Caco-2 (cell line): ENCODE measurements at regions not wholly inside any gene's neighbourhood (a gene's known extent, or its start where the extent isn't known, plus 50 kb on each side); places are given as distances from the start of the nearest gene placed in this dataset.

Source experiments
- BruUV-seq: library from RNA; stranded (reverse); fragments of 400-500 nt; replicated peaks from 2 replicates; lab custom pipeline; 2021; lab: Mats Ljungman, UMichigan
- CTCF ChIA-PET: fragments of 300-600 bp; sonication (Branson Sonifier 250); formaldehyde crosslinking; loops from one replicate; lab custom pipeline; 2022; ENCODE audit warnings: antibody characterized with exemption; lab: Charles Lee
- POLR2A ChIA-PET: fragments of 300-600 bp; sonication (Branson Sonifier 250); formaldehyde crosslinking; loops from one replicate; lab custom pipeline; 2022; ENCODE audit warnings: antibody characterized with exemption; lab: Charles Lee
- DNase-seq, 2 experiments: peaks; one replicate each; pipeline versions ENCODE4 v3.0.0 to v3.0.0-alpha.2; 2020 to 2022
- H3K27me3 ChIP-seq: replicated peaks from 2 replicates; pipeline ENCODE4 v1.6.0; 2011; ENCODE audit warnings: low read length; ENCODE audit not compliant: control insufficient read depth, insufficient read depth
- H3K36me3 ChIP-seq: 2 replicates; pipeline ENCODE4 v1.5.1; 2011; ENCODE audit warnings: low read length; ENCODE audit not compliant: control insufficient read depth, insufficient read depth
- H3K4me1 ChIP-seq: fragments of 250-450 bp; sonication (Bioruptor Pico); 2 replicates; pipeline ENCODE4 v1.5.1; 2020; ENCODE audit warnings: mild to moderate bottlenecking
- H3K4me3 ChIP-seq: 2 replicates; pipeline ENCODE4 v1.5.1; 2011; ENCODE audit warnings: low read depth, mild to moderate bottlenecking, control low read depth, low read length
- H3K9me3 ChIP-seq: fragments of 250-450 bp; sonication (Bioruptor Pico); 2 replicates; pipeline ENCODE4 v1.5.1; 2020; ENCODE audit warnings: mild to moderate bottlenecking, moderate library complexity
- H3K27ac Mint-ChIP-seq: one replicate; pipeline ENCODE4 v1.8.0; 2022; ENCODE audit warnings: mixed read lengths; ENCODE audit not compliant: unreplicated experiment
- H3K27me3 Mint-ChIP-seq: one replicate; pipeline ENCODE4 v1.8.0; 2022; ENCODE audit warnings: mixed read lengths; ENCODE audit not compliant: insufficient read depth, unreplicated experiment
- H3K36me3 Mint-ChIP-seq: one replicate; pipeline ENCODE4 v1.8.0; 2022; ENCODE audit warnings: mild to moderate bottlenecking, mixed read lengths; ENCODE audit not compliant: insufficient read depth, unreplicated experiment
- H3K4me1 Mint-ChIP-seq: one replicate; pipeline ENCODE4 v1.8.0; 2022; ENCODE audit warnings: low read depth, mixed read lengths; ENCODE audit not compliant: unreplicated experiment
- H3K4me3 Mint-ChIP-seq: one replicate; pipeline ENCODE4 v1.8.0; 2022; ENCODE audit warnings: mild to moderate bottlenecking, moderate library complexity, mixed read lengths; ENCODE audit not compliant: unreplicated experiment
- H3K9me3 Mint-ChIP-seq: one replicate; pipeline ENCODE4 v1.8.0; 2022; ENCODE audit warnings: mixed read lengths; ENCODE audit not compliant: unreplicated experiment
- CTCF ChIP-seq, 2 experiments: fragments of 200-600 bp in 1 of 2; IDR thresholded peaks; 1 replicate in 1 of 2; 2 replicates in 1 of 2; pipeline versions ENCODE4 v1.5.1 to v1.8.0; 2011 to 2022; ENCODE audit warnings: antibody characterized with exemption in 1 of 2, control low read depth in 1 of 2, inconsistent platforms in 1 of 2, low read depth in 1 of 2, low read length in 1 of 2, mild to moderate bottlenecking in 1 of 2, moderate library complexity in 1 of 2; ENCODE audit not compliant: insufficient read depth in 1 of 2, severe bottlenecking in 1 of 2, unreplicated experiment in 1 of 2
- intact Hi-C: fragments of 100-400 bp; cut with micrococcal nuclease; formaldehyde crosslinking; loops from one replicate; pipeline ENCODE4 v1.10.0; 2022; ENCODE audit not compliant: unreplicated experiment

DNA sequence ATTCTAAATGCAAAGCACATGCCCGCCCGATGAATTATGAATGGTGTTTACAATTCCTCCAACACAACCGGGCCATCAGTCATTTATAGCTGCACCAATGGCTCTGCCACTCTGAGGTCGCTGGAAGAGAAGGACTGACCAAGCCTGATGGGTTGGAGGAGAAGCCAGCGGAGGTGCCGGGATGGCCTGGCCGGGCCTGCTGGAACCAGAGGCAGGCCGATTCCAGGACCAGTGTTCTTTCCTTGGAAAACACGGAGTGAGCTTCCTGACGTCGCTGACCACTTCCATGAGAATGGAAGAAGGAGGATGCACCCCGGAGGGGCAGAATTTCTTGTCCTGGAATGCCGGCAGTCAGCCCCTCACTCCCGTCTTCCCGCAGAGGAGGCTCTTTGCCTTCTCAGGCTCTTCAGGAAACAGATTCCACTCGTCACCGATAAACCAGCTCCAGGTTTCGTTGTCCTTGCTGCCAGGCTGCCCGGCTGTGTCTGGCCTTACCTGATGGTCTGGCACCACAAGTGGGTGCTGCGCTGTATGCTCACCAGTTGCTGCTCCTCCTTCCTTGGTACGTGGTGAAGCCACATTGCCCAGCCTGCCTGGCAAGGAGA lies 358.5 kb upstream of the SFSWAP start:
- H3K9me3 ChIP-seq, result 0 out of 2 replicates have a peak, but pooled peaks cover 5% of the 10 kb centered on the region
- CTCF ChIA-PET, result no interaction called here
- no TSS peak for BruUV-seq

GRCh38 chr12:131353376-131353775 lies 357.5 kb upstream of the SFSWAP start:
- Histone ChIP-seq H3K4me3 (no peak overlapping the region), H3K27me3 (no peaks in the 10 kb centered on the region; the same call in 1 of the 2 replicates), H3K36me3 (no peaks in the 10 kb centered on the region), H3K9me3 (0 out of 2 replicates have a peak, but pooled peaks cover 5% of the 10 kb centered on the region), H3K4me1 (no peaks in the 10 kb centered on the region)
- BruUV-seq, result no TSS peak
- CTCF ChIA-PET, result no interaction called here
- H3K27ac Mint-ChIP-seq, result no peak overlapping the region
- POLR2A ChIA-PET, result no interaction called here
- peaks cover 26% of the 10 kb centered on the region for H3K27me3 Mint-ChIP-seq
- no peak overlapping the region for H3K4me3 Mint-ChIP-seq
- H3K36me3 Mint-ChIP-seq, result no peaks in the 10 kb centered on the region
- intact Hi-C loops, result no loop called here
- H3K9me3 Mint-ChIP-seq, result no peaks in the 10 kb centered on the region
- TF ChIP-seq CTCF (IDR thresholded peaks at IDR 0.05; ENCODE audit: insufficient read depth in 1 of 2, low read depth in 1 of 2, low read length in 1 of 2, severe bottlenecking in 1 of 2, unreplicated experiment in 1 of 2), result no peak
- DNase-seq, result no peak
- no peaks in the 10 kb centered on the region for H3K4me1 Mint-ChIP-seq

More for the DNA sequence above, 358.5 kb upstream of the SFSWAP start:
- no peak for TF ChIP-seq CTCF (IDR thresholded peaks at IDR 0.05; ENCODE audit: insufficient read depth in 1 of 2, low read depth in 1 of 2, low read length in 1 of 2, severe bottlenecking in 1 of 2, unreplicated experiment in 1 of 2)
- no peaks in the 10 kb centered on the region for H3K4me1 ChIP-seq
- H3K36me3 Mint-ChIP-seq, result no peaks in the 10 kb centered on the region
- no peak overlapping the region for H3K4me3 Mint-ChIP-seq
- peaks cover 29% of the 10 kb centered on the region for H3K27me3 Mint-ChIP-seq
- H3K36me3 ChIP-seq, result no peaks in the 10 kb centered on the region
- intact Hi-C loops, result no loop called here
- no peak overlapping the region for H3K4me3 ChIP-seq
- H3K27ac Mint-ChIP-seq, result no peak overlapping the region
- no peaks in the 10 kb centered on the region; the same call in 1 of the 2 replicates for H3K27me3 ChIP-seq
- DNase-seq, result no peak
- H3K4me1 Mint-ChIP-seq, result no peaks in the 10 kb centered on the region
- POLR2A ChIA-PET, result no interaction called here
- no peaks in the 10 kb centered on the region for H3K9me3 Mint-ChIP-seq

GRCh38 chr12:131353826-131354225 lies 357.1 kb upstream of the SFSWAP start:
- ChIA-PET CTCF (no interaction called here), POLR2A (no interaction called here)
- no peak for DNase-seq
- Mint-ChIP-seq H3K27me3 (peaks cover 30% of the 10 kb centered on the region), H3K4me1 (no peaks in the 10 kb centered on the region), H3K27ac (no peak overlapping the region), H3K9me3 (no peaks in the 10 kb centered on the region), H3K36me3 (no peaks in the 10 kb centered on the region), H3K4me3 (no peak overlapping the region)
- no peak overlapping the region for H3K4me3 ChIP-seq
- intact Hi-C loops, result no loop called here
- H3K36me3 ChIP-seq, result no peaks in the 10 kb centered on the region
- H3K27me3 ChIP-seq, result no peaks in the 10 kb centered on the region; the same call in 1 of the 2 replicates
- no peak for TF ChIP-seq CTCF (IDR thresholded peaks at IDR 0.05; ENCODE audit: insufficient read depth in 1 of 2, low read depth in 1 of 2, low read length in 1 of 2, severe bottlenecking in 1 of 2, unreplicated experiment in 1 of 2)
- no peaks in the 10 kb centered on the region for H3K4me1 ChIP-seq
- H3K9me3 ChIP-seq, result 0 out of 2 replicates have a peak, but pooled peaks cover 5% of the 10 kb centered on the region
- no TSS peak for BruUV-seq
